HG02938 (cell line): ENCODE measurements at regions not wholly inside any gene's neighbourhood (a gene's known extent, or its start where the extent isn't known, plus 50 kb on each side); places are given as distances from the start of the nearest gene placed in this dataset.
A peak's percentile ranks its signal among the peaks of the same experiment; 100 is the strongest.
"Not testable (repeated sequence)": the region's sequence is repeated elsewhere in the genome, so short reads cannot be mapped to it uniquely, and the experiment has no call there.

Experiments
- ATAC-seq: cut with Tn5 transposase; IDR thresholded peaks from one replicate; pipeline ENCODE4 v1.9.1; 2021; ENCODE audit warnings: mild to moderate bottlenecking, moderate library complexity; ENCODE audit not compliant: unreplicated experiment

DNA sequence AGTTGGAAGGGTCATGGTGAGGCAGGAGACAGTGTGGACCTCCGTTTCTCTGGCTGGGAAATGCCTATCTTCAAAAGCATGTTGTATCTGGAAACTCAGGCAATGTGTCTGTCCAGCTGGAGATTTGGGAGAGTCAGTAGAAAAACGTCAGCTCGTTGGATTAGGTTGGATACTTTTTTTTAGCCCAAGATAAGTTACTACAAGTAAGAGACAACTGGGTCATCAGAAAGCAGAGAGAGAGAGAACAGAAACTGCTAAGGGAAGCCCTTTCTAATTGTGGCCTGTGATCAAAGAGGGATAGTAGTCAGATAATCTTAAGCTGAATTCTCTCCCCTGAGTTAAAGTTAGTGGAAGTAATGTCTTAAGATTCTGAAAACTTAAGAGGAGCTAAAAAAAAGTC is 78.9 kb upstream of the ZNF280D start:
- no peak for ATAC-seq

DNA sequence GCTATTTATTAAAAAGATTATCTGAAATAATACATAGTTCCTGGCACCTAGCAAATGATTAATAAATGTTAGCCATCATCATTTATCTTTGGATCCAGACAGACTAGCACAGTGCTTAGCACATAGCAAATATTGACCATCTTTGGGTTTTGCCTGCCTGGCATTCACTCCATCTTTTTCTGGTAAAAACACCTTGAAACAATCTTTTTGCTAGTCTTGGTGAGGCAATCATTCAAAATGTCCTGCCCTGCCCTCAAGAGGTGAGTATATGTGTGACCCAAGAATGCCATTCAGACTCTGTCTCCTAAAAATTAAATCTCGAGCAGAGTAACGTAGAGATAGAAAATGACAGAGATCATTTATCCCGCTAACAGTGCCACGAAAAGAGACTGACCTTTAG is 78.3 kb upstream of the ZNF280D start:
- no peak for ATAC-seq

DNA sequence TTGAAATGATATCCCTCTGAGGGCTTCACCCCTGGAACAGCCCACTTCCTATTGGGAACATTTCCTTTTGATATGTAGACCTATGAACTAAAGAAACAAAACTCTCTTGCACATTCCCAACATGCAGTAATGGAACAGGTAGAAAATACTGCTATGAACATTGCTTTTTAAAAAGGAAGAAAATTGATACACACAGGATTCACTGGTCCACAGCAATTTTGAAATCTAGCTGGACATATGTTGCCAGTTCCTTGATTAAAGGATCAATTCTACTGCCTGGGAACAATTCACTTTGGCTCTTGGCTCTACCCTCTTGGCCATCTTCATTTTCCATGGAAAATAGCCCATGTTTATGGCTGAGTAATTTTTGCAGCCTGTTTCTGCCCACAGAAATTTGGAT is 74.9 kb upstream of the ZNF280D start:
- ATAC-seq: no peak

DNA sequence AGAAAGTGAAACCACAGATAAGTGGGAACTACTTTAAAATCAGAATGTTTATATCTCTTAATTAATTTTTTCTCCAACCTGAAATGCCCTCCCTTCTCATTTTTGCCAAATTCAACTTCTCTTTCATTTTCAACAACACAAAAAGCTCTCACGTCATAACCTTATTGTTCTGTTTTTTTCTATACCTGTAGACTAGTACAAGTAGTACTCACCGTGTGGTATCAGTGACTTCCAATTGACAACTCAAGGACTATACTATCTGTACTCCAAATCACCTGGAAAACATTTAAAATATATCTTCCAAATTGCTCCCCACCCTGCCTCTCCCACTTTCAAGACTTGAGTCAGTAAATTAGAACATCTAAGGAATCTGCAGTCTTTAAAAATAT is 72.8 kb upstream of the ZNF280D start:
- no peak for ATAC-seq

DNA sequence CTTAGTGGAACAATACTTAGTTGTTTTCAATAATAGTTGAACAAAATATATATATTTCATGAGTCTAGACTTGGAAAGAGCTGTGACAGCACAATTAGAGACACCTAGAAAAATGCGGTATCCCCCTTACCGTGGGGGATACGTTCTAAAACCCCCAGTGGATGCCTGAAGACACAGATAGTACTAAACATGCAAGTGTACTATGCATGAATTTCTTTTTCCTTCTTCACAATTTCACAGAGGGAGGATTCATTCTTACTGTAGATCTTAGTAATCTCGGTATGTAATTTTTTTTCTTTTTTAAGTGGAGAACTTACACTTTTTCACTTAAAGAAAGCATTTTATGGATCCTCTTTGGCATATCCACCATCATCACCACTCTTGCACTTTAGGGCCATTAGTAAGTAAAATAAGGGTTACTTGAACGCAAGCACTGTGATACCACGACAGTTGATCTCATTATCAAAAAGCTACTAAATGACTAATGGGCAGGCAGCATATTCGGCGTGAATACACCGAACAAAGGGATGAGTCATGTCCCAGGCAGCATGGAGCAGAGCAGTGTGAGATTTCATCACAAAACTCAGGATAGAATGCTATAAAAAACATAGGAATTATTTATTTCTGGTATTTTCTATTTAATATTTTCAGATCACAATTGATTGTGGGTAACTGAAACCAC is 72.3 kb upstream of the ZNF280D start:
- no peak for ATAC-seq

GRCh38 chr15:56804938-56805337 is 71.6 kb upstream of the ZNF280D start:
- no peak for ATAC-seq

DNA sequence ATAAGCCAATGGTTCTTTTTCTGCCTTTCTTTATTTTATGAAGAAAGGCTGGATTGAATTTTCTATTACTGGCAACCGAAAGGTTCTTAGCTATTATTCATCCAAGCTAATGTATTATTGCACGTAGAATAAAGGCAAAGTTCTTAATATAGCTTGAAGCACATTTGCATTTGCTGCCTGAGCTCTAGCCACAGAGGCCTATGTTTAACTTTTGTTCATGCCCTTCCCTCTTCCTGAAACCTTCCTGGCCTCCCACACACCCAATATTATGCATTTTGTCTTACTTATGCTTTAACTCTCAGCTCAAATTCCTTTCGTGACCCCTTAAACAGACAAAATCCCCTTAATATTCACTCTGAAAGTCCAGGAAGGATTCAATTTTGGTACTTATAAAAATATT is 71.0 kb upstream of the ZNF280D start:
- ATAC-seq: no peak

- no peak for ATAC-seq
These were observed 68.9 kb upstream of the ZNF280D start for GRCh38 chr15:56802161-56802560.

GRCh38 chr15:56798639-56799038 is 65.3 kb upstream of the ZNF280D start:
- ATAC-seq: no peak

DNA sequence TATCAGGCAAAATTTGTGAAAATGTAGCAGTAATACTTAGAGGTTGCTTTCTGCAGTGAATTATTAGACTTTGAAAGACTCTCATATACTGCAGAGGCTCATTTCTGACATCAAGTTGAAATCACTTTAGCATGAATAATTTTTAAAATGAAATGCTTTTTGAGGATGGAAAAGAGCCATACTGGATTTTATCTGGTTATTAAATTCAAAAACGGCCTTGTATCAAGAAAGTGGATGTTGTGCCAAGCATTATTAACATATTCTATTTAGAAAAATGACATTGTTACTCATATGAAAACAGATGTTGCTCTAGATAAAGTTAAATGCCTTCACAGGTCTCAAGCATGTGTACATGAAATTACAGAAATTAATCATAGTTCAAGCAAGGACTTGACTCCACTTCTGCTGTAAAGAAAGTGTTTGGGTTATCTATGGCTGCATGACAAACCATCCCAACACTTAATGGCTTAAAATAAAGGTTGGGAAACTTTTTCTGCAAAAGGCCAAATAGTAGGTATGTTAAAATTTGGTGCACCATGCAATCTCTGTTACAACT is 64.5 kb upstream of the ZNF280D start:
- ATAC-seq: no peak

- ATAC-seq: no peak
These were observed 62.2 kb upstream of the ZNF280D start for GRCh38 chr15:56795502-56795901.

DNA sequence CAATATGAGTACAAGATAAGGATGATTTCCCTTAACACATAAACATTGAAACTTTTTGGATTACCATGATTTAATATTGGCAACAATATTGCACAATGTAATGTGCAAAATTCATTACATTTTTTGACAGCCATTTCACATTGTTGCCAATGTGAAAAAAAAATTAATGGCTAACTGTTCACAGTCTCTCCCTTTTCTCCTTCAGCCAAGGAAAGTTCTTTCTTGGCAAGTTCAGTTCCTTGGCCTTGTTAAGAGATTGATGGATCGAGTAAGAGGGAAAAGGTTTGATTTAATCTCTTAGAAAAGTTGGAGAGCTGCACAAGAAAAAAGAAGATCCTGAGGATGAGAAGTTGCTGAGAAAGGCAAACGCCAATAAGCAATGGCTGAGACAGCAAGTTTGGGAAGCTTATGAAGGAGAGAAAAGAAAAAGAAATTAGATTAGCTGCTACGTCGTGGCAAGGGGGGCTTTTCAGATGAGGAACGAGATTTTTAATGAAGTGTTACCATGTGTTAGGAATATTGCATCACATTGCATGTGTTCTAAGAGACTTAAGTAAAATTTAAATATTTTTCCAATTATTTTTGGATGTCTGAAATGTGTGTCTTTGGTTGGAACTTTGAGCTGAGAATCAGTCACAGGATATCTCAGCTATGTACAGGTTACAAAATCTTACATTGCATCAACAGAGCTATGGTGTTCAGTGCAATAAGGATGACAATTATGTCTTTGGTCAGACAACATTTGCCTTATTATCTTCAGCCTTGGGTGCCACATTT is 61.4 kb upstream of the ZNF280D start:
- no peak for ATAC-seq

DNA sequence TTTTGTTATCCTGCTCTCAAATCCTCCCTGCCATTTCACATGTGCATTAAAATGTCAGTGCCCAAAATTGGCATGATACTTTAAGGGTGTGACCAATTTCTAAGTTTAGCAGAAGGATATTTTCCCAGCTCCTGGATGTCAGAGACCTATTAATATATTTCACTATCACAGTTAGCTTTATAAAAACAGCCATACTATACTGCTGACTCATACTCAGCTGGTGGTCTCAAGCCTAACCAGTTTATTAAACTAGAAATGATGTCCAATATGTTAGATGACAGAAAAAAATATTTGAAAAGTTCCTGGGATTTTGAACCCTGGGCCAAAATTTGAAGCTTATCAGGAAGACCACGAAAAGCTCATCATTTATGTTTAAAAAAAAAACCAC is 60.9 kb upstream of the ZNF280D start:
- ATAC-seq: no peak

DNA sequence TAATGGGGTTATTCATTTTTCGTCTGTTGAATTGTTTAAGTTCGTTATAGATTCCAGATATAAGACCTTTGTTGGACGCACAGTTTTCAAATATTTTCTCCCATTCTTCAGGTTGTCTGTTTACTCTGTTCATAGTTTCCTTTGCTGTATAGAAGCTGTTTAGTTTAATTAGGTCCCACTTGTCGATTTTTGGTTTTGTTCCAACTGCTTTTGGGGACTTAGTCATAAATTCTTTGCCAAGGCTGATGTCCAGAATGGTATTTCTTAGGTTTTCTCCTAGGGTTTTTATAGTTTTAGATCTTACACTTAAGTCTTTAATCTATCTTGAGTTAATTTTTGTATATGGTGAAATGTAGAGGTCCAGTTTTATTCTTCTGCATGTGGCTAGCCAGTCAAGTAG is 58.9 kb upstream of the ZNF280D start:
- ATAC-seq: no peak

- ATAC-seq: not testable (repeated sequence)
These were observed 58.2 kb upstream of the ZNF280D start for GRCh38 chr15:56791521-56791920.

DNA sequence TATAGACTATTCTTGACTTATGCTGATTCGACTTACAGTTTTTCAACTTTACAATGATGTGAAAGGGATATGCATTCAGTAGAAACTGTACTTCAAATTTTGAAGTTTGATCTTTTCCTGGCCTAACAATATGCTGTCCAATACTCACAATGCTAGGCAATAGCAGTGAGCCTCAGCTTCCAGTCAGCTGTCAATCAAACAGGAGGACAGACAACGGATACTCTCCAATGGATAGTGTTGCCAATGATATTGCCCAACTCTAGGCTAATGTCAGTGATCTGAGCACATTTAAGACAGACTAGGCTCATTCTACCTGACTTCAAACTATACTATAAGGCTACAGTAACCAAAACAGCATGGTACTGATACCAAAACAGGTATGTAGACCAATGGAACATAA is 55.0 kb upstream of the ZNF280D start:
- ATAC-seq: no peak

DNA sequence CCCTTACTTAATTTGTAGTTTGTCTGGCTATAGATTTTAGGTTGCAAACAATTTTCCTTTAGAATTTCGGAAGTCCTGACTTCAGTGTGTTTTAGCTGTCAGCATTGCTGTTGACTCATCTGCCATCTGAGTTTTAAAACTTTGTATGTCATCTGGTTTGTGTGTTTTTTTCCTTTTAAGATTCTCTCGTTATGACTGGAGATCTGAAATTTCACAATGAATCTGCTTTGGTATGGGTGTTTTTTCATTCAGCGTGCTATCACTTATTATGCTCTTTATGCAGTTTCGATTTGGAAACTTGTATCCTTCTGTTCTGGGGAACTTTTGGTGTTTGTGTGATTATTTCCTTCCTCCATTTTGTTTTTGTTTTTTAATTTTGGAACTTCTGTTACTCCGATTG is 53.7 kb upstream of the ZNF280D start:
- ATAC-seq: peak; percentile 68

GRCh38 chr15:56783857-56784661 is 50.8 kb upstream of the ZNF280D start:
- ATAC-seq: no peak

DNA sequence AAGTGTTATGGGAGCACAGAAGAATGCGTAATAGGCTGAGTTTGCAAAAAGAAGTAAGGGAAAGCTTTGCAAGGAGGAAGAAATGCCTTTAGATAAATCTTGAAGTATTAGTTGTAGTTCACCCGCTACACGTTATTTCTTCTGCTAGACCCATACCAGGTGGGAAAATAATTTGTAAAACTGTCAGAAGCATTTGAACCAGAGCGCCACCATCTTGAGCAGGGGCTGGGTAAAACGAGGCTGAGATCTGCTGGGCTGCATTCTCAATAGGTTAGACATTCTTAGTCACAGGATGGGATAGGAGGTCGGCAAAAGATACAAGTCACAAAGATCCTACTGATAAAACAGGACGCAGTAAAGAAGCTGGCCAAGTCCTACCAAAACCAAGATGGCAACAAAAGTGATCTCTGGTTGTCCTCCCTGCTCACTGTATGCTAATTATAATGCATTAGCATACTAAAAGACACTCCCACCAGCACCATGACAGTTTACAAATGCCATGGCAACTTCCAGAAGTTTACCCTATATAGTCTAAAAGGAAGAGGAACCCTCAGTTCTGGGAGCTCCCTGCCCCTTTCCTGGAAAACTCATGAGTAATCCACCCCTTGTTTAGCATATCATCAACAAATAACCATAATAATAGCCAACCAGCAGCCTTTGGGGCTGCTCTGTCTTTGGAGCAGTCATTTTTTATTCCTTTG is 50.0 kb upstream of the ZNF280D start:
- ATAC-seq: no peak
